ENCODE measurements at regions not wholly inside any gene's neighbourhood (a gene's known extent, or its start where the extent isn't known, plus 50 kb on each side); places are given as distances from the start of the nearest gene placed in this dataset.

- TF ChIP-seq SRF (IDR thresholded peaks at IDR 0.05; ENCODE audit: low read depth) (no peak), REST (IDR thresholded peaks at IDR 0.05; ENCODE audit: low read depth) (no peak), EZH2 (IDR thresholded peaks at IDR 0.05) (no peak), SP1 (IDR thresholded peaks at IDR 0.05; ENCODE audit: low read depth) (no peak)
Measured at GRCh38 chr5:2869471-2869870, 118.0 kb upstream of the IRX2 start.
